ENCODE measurements at regions not wholly inside any gene's neighbourhood (a gene's known extent, or its start where the extent isn't known, plus 50 kb on each side); places are given as distances from the start of the nearest gene placed in this dataset.
A peak's percentile ranks its signal among the peaks of the same experiment; 100 is the strongest.

DNA sequence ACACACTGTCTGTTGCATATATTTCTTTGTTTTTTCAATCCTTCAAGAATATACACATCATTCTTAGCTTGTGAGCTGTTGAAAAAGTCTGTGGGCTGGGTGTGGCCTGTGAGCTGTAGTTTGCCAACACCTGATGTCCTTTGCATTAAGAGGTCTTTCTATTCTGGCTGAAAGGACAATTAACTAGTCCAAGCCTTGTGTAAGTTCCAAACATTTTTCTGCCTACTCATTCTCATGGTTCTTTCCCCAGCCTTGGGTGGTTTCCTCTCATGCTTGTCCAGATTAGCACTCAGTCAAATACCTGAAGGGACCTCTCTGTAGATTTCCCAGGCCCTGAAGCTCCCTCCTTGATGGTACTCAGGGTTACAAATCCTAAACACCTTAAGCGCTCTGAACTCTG lies 57.8 kb upstream of the NABP1 start:
- Histone ChIP-seq H3K27me3 (ENCODE audit: control insufficient read depth, insufficient read depth, low read length) (no peaks in the 10 kb centered on the region), H3K36me3 (ENCODE audit: control insufficient read depth, insufficient read depth, low read length) (no peaks in the 10 kb centered on the region), H3K4me3 (ENCODE audit: low read depth, low read length) (no peak overlapping the region)
- FAIRE-seq = no peak
- no peak for TF ChIP-seq CTCF (IDR thresholded peaks at IDR 0.05; ENCODE audit: insufficient read depth, low read length, severe bottlenecking)
- DNase-seq (ENCODE audit: low read depth) = peak; percentile 65

- DNase-seq (ENCODE audit: low read depth) = peak; percentile 76
- Histone ChIP-seq H3K4me3 (ENCODE audit: low read depth, low read length) (no peak overlapping the region), H3K27me3 (ENCODE audit: control insufficient read depth, insufficient read depth, low read length) (no peaks in the 10 kb centered on the region), H3K36me3 (ENCODE audit: control insufficient read depth, insufficient read depth, low read length) (no peaks in the 10 kb centered on the region)
- FAIRE-seq = peak; percentile 82
- no peak for TF ChIP-seq CTCF (IDR thresholded peaks at IDR 0.05; ENCODE audit: insufficient read depth, low read length, severe bottlenecking)
These were observed 55.3 kb upstream of the NABP1 start for GRCh38 chr2:191622374-191623320.

GRCh38 chr2:191625016-191625415 lies 52.9 kb upstream of the NABP1 start:
- no peaks in the 10 kb centered on the region for H3K27me3 ChIP-seq (ENCODE audit: control insufficient read depth, insufficient read depth, low read length)
- H3K36me3 ChIP-seq (ENCODE audit: control insufficient read depth, insufficient read depth, low read length) = no peaks in the 10 kb centered on the region
- no peak for TF ChIP-seq CTCF (IDR thresholded peaks at IDR 0.05; ENCODE audit: insufficient read depth, low read length, severe bottlenecking)
- DNase-seq (ENCODE audit: low read depth) (no peak), FAIRE-seq (no peak)
- no peak overlapping the region for H3K4me3 ChIP-seq (ENCODE audit: low read depth, low read length)

- no peaks in the 10 kb centered on the region for H3K36me3 ChIP-seq (ENCODE audit: control insufficient read depth, insufficient read depth, low read length)
- no peak for FAIRE-seq
- no peaks in the 10 kb centered on the region for H3K27me3 ChIP-seq (ENCODE audit: control insufficient read depth, insufficient read depth, low read length)
These were observed 52.5 kb upstream of the NABP1 start for GRCh38 chr2:191625446-191625845.

DNA sequence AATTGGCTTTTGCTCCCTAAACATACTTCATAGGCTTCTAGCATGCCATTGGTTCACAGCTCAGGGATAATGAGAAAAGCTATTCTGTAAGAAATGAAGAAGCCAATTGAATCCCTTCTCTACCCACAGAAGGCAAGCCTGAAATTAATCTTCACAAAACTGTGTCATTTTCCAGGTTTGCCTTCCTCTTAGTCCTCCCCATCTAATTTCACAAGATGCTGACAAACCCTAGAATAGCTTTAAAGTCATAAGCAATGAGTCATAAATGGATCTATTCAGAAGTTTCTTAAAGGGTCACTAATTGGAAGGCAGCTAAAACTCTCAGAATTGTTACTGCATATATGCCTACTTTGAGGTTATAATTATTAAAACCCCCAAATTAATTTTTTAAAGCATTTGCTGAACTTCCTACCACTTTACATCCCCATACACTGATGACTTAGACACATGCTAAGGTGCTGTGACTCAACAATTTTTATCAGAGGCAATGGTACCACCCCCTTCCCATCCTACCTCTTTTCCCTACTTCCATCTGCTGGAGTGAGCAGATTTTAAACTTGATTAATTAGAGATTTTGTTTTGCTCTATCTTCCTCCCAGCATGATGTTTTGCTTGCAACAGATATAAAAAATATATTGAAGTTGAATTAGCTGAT lies 51.3 kb upstream of the NABP1 start:
- no peak for FAIRE-seq
- H3K27me3 ChIP-seq (ENCODE audit: control insufficient read depth, insufficient read depth, low read length) = no peaks in the 10 kb centered on the region
- no peak overlapping the region for H3K4me3 ChIP-seq (ENCODE audit: low read depth, low read length)
- DNase-seq (ENCODE audit: low read depth) = peak; percentile 80
- TF ChIP-seq CTCF (IDR thresholded peaks at IDR 0.05; ENCODE audit: insufficient read depth, low read length, severe bottlenecking) = no peak
- no peaks in the 10 kb centered on the region for H3K36me3 ChIP-seq (ENCODE audit: control insufficient read depth, insufficient read depth, low read length)

More at GRCh38 chr2:191625446-191625845, 52.5 kb upstream of the NABP1 start:
- TF ChIP-seq CTCF (IDR thresholded peaks at IDR 0.05; ENCODE audit: insufficient read depth, low read length, severe bottlenecking) = no peak
- H3K4me3 ChIP-seq (ENCODE audit: low read depth, low read length) = no peak overlapping the region
- DNase-seq (ENCODE audit: low read depth) = no peak
